DND-41 (cell line): ENCODE measurements at regions not wholly inside any gene's neighbourhood (a gene's known extent, or its start where the extent isn't known, plus 50 kb on each side); places are given as distances from the start of the nearest gene placed in this dataset.

Experiments
- ATAC-seq: fragments of 200-7000 bp; cut with Tn5 transposase; 3 replicates; pipeline ENCODE4 v1.9.1; 2021; ENCODE audit warnings: low read depth; ENCODE audit not compliant: insufficient read depth
- DNase-seq: peaks from one replicate; pipeline ENCODE4 v3.0.0-alpha.2; 2020
- H2AFZ ChIP-seq: 2 replicates; pipeline ENCODE4 v1.6.0; 2012; ENCODE audit warnings: low read depth, low read length
- H3K27ac ChIP-seq: 2 replicates; pipeline ENCODE4 v1.5.1; 2012; ENCODE audit warnings: low read length, inconsistent platforms
- H3K27me3 ChIP-seq: fragments of 200-600 bp; sonication (generic); 2 replicates; pipeline ENCODE4 v1.6.0; 2012; ENCODE audit warnings: low read length, mild to moderate bottlenecking, inconsistent platforms; ENCODE audit not compliant: insufficient read depth, poor library complexity
- H3K36me3 ChIP-seq: 2 replicates; pipeline ENCODE4 v1.5.1; 2012; ENCODE audit warnings: low read length, inconsistent platforms; ENCODE audit not compliant: insufficient read depth
- H3K4me1 ChIP-seq: 2 replicates; pipeline ENCODE4 v1.5.1; 2012; ENCODE audit warnings: mild to moderate bottlenecking, low read length; ENCODE audit not compliant: insufficient read depth
- H3K4me2 ChIP-seq: 2 replicates; pipeline ENCODE4 v1.6.0; 2012; ENCODE audit warnings: mild to moderate bottlenecking, moderate library complexity, low read length, inconsistent platforms; ENCODE audit not compliant: insufficient read depth
- H3K4me3 ChIP-seq, 2 experiments: fragments of 200-600 bp in 1 of 2; shearing (Covaris generic) in 1 of 2; 2 replicates each; pipeline ENCODE4 v1.5.1; 2012 to 2016; ENCODE audit warnings: inconsistent platforms in 2 of 2, low read length in 2 of 2, mild to moderate bottlenecking in 2 of 2, low read depth in 1 of 2, moderate library complexity in 1 of 2
- H3K79me2 ChIP-seq: 2 replicates; pipeline ENCODE4 v1.6.0; 2012; ENCODE audit warnings: low read length, inconsistent platforms; ENCODE audit not compliant: insufficient read depth
- H3K9ac ChIP-seq: 2 replicates; pipeline ENCODE4 v1.6.0; 2012; ENCODE audit warnings: low read depth, mild to moderate bottlenecking, inconsistent platforms, low read length, moderate library complexity
- H3K9me3 ChIP-seq: 2 replicates; pipeline ENCODE4 v1.5.1; 2012; ENCODE audit warnings: low read length, moderate library complexity, mild to moderate bottlenecking, inconsistent platforms; ENCODE audit not compliant: insufficient read depth, severe bottlenecking
- H4K20me1 ChIP-seq: 2 replicates; pipeline ENCODE4 v1.6.0; 2012; ENCODE audit warnings: low read length; ENCODE audit not compliant: insufficient read depth
- EZH2 ChIP-seq: IDR thresholded peaks from 3 replicates; pipeline ENCODE4 v1.6.1; 2012; ENCODE audit warnings: borderline replicate concordance, low read depth, mild to moderate bottlenecking, moderate library complexity, low read length, inconsistent platforms; ENCODE audit not compliant: severe bottlenecking
- TF ChIP-seq, protein P1 (sequence below): IDR thresholded peaks from 2 replicates; pipeline ENCODE4 v1.5.1; 2012; ENCODE audit warnings: borderline replicate concordance, low read length, moderate library complexity, mild to moderate bottlenecking; ENCODE audit not compliant: poor library complexity, severe bottlenecking; ENCODE audit errors: extremely low read depth

DNA sequence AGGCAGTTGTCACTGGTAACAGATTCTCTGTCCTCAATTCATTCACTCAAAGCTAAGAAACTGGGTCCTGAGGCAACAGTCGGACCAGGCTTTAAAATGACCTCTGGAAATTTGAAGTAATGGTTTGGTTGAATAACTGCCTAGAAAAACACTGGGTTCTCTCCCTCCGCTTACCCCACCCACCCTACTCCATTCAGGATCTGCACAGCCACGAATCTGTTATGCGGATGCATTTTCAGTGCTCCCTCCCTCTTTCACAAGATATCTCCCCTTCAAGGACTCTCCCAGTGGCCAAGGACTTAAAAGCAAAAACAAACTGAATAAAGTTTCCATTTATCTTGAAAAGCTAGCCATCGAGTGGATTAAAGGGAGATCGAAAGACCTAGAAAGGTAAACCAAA, 260.2 kb upstream of the ANKRD55 start:
- TF ChIP-seq, protein P1, sequence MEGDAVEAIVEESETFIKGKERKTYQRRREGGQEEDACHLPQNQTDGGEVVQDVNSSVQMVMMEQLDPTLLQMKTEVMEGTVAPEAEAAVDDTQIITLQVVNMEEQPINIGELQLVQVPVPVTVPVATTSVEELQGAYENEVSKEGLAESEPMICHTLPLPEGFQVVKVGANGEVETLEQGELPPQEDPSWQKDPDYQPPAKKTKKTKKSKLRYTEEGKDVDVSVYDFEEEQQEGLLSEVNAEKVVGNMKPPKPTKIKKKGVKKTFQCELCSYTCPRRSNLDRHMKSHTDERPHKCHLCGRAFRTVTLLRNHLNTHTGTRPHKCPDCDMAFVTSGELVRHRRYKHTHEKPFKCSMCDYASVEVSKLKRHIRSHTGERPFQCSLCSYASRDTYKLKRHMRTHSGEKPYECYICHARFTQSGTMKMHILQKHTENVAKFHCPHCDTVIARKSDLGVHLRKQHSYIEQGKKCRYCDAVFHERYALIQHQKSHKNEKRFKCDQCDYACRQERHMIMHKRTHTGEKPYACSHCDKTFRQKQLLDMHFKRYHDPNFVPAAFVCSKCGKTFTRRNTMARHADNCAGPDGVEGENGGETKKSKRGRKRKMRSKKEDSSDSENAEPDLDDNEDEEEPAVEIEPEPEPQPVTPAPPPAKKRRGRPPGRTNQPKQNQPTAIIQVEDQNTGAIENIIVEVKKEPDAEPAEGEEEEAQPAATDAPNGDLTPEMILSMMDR = no peak
- TF ChIP-seq EZH2 = no peak
- Histone ChIP-seq H3K9ac (no peak overlapping the region), H3K4me2 (no peak overlapping the region), H3K4me3 (no peak overlapping the region), H3K27me3 (peaks cover 3% of the 10 kb centered on the region), H3K79me2 (no peaks in the 10 kb centered on the region), H3K36me3 (no peaks in the 10 kb centered on the region), H4K20me1 (no peaks in the 10 kb centered on the region), H3K4me1 (no peaks in the 10 kb centered on the region), H2AFZ (no peak overlapping the region), H3K27ac (no peak overlapping the region), H3K9me3 (no peaks in the 10 kb centered on the region)
- DNase-seq = no peak
- no peak for ATAC-seq

- no peak overlapping the region for H3K4me3 ChIP-seq
- H3K27ac ChIP-seq = no peak overlapping the region
Measured at GRCh38 chr5:56492812-56493211, 259.7 kb upstream of the ANKRD55 start.

DNA sequence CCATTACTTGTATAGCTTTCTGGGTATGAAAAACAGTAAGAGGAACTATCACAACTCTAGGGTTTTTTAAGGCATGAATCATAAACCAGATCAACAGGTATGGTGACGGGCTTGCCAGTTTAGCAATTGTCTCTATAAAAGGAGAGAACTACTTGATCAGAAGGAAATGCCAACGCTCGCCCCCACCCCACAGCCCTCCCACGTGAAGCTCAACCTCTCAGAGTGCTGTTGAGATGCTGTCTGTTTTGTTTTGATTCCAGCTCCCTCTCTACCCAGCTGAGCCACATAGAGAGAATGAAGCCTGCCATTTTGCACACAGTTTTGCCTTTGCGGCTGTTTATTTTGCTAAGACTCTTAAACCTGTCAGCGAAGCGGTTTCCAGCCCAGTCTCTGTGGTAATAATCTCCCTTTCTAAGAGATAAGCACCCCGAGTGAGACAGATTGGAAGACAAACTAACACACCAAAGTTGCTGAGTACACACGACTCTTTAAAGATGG, 257.9 kb upstream of the ANKRD55 start:
- DNase-seq (no peak), ATAC-seq (no peak)
- Histone ChIP-seq H3K4me3 (no peak overlapping the region), H3K27ac (no peak overlapping the region), H3K9ac (no peak overlapping the region), H3K4me2 (no peak overlapping the region), H2AFZ (no peak overlapping the region), H3K27me3 (peaks cover 3% of the 10 kb centered on the region), H3K36me3 (no peaks in the 10 kb centered on the region), H4K20me1 (no peaks in the 10 kb centered on the region), H3K4me1 (no peaks in the 10 kb centered on the region), H3K9me3 (no peaks in the 10 kb centered on the region), H3K79me2 (no peaks in the 10 kb centered on the region)
- TF ChIP-seq EZH2 = no peak
- TF ChIP-seq, protein P1 = no peak

More at GRCh38 chr5:56492812-56493211, 259.7 kb upstream of the ANKRD55 start:
- no peak overlapping the region for H2AFZ ChIP-seq
- H3K36me3 ChIP-seq = no peaks in the 10 kb centered on the region
- H3K4me2 ChIP-seq = no peak overlapping the region
- no peaks in the 10 kb centered on the region for H4K20me1 ChIP-seq
- no peak overlapping the region for H3K9ac ChIP-seq
- DNase-seq (no peak), ATAC-seq (no peak)
- H3K9me3 ChIP-seq = no peaks in the 10 kb centered on the region
- H3K79me2 ChIP-seq = no peaks in the 10 kb centered on the region
- TF ChIP-seq EZH2 = no peak
- TF ChIP-seq, protein P1 = no peak
- peaks cover 3% of the 10 kb centered on the region for H3K27me3 ChIP-seq
- no peaks in the 10 kb centered on the region for H3K4me1 ChIP-seq

GRCh38 chr5:56489272-56489671, 256.1 kb upstream of the ANKRD55 start:
- ATAC-seq (no peak), DNase-seq (no peak)
- Histone ChIP-seq H2AFZ (no peak overlapping the region), H3K9ac (no peak overlapping the region), H3K27me3 (peaks cover 3% of the 10 kb centered on the region), H3K36me3 (no peaks in the 10 kb centered on the region), H3K79me2 (no peaks in the 10 kb centered on the region), H3K4me1 (no peaks in the 10 kb centered on the region), H3K9me3 (no peaks in the 10 kb centered on the region), H4K20me1 (no peaks in the 10 kb centered on the region), H3K4me2 (no peak overlapping the region), H3K27ac (no peak overlapping the region), H3K4me3 (no peak overlapping the region)
- TF ChIP-seq, protein P1 = no peak
- no peak for TF ChIP-seq EZH2
